Neural progenitor cell (in vitro differentiated cells): ENCODE measurements at regions not wholly inside any gene's neighbourhood (a gene's known extent, or its start where the extent isn't known, plus 50 kb on each side); places are given as distances from the start of the nearest gene placed in this dataset.

ENCODE experiments used
- EZH2 ChIP-seq: fragments of 200-600 bp; sonication (generic); IDR thresholded peaks from 2 replicates; pipeline ENCODE4 v1.6.1; 2017; ENCODE audit warnings: antibody characterized with exemption, mild to moderate bottlenecking, moderate library complexity
- TF ChIP-seq, protein P1 (sequence below): fragments of 200-600 bp; sonication (generic); IDR thresholded peaks from 2 replicates; pipeline ENCODE4 v1.5.1; 2017; ENCODE audit warnings: antibody characterized with exemption, mild to moderate bottlenecking

DNA sequence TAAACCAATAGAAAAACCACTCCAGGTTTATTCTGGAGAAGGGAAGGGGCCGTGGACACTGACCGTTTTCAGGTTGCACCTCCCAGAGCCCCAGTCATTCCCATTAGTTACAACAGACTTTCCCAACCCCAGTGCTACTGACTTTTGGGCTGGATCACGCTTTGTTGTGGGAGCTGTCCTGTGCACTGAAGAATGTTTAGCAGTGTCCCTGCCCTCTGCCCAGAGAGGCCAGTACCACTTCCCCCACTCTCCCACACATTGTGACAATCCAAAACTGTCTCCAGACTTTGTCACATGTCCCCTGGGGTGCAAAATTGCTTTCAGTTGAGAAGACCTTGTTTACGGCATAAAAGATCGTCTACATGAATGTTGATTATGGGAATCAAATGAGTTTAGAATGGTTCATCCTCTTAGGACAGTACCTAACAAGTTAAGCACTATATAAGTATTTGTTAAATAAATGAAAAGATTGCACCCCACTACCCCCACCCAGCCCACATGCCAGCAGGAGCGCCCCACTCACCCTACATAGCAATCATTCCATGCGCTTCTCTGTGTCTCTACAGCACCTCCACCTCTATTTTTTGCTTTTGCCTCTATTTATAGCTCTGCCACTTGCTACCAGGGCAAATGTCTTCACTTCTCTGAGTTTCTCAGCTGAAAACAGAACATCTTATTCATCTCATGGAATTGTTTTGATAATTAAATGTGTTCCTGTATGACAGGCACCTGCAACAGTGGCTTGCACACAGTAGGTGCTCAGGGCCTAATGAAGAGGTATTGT, 104.9 kb downstream of the AXIN2 start:
- TF ChIP-seq, protein P1, sequence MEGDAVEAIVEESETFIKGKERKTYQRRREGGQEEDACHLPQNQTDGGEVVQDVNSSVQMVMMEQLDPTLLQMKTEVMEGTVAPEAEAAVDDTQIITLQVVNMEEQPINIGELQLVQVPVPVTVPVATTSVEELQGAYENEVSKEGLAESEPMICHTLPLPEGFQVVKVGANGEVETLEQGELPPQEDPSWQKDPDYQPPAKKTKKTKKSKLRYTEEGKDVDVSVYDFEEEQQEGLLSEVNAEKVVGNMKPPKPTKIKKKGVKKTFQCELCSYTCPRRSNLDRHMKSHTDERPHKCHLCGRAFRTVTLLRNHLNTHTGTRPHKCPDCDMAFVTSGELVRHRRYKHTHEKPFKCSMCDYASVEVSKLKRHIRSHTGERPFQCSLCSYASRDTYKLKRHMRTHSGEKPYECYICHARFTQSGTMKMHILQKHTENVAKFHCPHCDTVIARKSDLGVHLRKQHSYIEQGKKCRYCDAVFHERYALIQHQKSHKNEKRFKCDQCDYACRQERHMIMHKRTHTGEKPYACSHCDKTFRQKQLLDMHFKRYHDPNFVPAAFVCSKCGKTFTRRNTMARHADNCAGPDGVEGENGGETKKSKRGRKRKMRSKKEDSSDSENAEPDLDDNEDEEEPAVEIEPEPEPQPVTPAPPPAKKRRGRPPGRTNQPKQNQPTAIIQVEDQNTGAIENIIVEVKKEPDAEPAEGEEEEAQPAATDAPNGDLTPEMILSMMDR: no peak
- TF ChIP-seq EZH2: no peak
